GM21737 (cell line): ENCODE measurements at regions not wholly inside any gene's neighbourhood (a gene's known extent, or its start where the extent isn't known, plus 50 kb on each side); places are given as distances from the start of the nearest gene placed in this dataset.

Source experiments
- ATAC-seq: cut with Tn5 transposase; IDR thresholded peaks from one replicate; pipeline ENCODE4 v1.9.1; 2021; ENCODE audit warnings: mild to moderate bottlenecking, moderate library complexity; ENCODE audit not compliant: unreplicated experiment

DNA sequence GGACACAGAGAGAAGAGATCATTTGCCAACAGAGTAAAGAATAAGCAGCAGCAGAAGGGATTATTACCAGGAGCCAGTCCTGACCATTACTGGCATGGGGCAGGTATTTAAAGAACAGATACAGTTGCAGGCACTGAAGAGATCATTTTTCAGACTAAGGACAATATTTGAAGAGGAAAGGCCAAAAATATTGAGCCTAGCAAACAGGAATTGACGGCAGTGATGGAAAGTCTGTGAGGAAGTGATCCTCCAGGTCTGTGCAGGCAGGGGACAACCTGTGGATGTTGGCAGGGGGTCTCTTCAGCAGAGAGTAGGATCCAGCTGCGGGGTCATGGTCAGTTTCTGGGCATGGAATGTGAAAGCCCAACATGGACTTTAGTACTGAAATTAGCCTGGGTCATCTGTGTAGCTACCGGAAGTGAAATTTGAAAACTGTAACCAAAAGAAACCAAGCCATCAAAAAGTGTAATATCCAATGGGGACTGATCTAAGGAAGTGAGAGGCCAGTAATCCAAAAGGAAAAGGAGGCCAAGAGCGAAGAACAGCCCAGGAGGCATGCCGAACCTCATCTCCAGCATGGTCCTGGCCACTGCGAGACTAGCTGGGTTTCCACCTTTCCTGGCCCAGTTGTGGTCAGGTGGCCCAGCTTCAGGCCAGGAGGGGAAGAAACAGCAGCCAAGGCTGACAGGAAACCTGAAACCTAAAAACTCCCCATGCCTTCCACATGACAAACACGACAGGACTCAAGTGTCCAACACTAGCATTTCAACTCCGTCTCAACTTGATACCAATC lies 115.1 kb upstream of the TNFAIP3 start:
- no peak for ATAC-seq

- ATAC-seq, result no peak
Measured at GRCh38 chr6:137754366-137754765, 112.7 kb upstream of the TNFAIP3 start.

- no peak for ATAC-seq
Measured at GRCh38 chr6:137754866-137755265, 112.2 kb upstream of the TNFAIP3 start.

GRCh38 chr6:137755284-137755683 lies 111.8 kb upstream of the TNFAIP3 start:
- ATAC-seq, result no peak

DNA sequence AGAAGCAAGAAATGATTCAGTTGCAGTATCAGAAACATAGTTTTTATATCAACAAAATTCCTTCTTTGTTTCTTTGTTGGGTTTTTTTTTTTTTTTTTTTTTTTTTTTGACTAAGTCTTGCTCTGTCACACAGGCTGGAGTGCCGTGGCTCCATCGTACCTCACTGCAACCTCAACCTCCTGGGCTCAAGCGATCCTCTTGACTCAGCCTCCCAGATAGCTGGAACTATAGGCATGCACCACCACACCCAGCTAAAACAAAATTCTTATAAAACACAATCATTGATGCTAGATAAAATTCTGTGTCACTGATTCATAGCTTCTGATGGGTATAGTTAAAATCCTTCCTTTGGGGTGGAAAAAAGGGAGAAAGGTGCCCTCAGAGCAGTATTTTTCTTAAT lies 110.3 kb upstream of the TNFAIP3 start:
- ATAC-seq, result no peak

DNA sequence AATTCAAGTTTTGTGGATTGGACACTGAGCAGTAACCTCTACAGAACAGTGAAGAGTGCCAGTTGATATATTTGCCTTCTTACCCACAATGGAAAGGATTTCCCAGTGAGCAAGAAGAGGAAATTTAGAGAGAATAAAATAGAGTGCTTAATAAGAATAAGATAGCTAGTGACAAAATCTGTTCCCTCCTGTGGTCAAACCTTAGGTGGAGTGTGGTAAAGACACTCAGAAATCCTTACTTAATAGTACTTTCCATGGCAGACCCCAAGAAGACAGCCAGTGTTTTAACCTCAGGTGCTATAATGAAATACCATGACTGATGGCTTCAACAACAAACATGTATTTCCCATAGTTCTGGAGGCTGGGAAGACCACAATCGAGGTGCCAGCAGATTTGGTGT lies 108.4 kb upstream of the TNFAIP3 start:
- no peak for ATAC-seq

DNA sequence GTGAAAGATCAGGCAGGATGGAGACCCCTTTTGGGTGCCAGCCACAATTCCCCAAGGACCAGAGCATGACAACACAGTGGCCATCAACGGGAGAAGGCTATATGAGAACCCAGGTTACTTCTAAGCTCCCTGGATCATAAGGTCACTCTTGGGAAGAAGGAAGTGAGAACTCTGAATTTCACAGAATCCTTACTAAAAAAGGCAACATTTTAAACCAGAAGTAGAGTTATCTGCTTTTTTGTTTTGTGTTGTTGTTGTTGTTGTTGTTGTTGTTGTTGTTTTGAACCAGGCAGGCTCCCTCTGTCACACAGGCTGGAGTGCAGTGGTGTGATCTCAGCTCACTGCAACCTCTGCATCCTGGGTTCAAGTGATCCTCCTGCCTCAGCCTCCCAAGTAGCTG lies 107.4 kb upstream of the TNFAIP3 start:
- no peak for ATAC-seq

- no peak for ATAC-seq
Measured at GRCh38 chr6:137761072-137761471, 106.0 kb upstream of the TNFAIP3 start.

DNA sequence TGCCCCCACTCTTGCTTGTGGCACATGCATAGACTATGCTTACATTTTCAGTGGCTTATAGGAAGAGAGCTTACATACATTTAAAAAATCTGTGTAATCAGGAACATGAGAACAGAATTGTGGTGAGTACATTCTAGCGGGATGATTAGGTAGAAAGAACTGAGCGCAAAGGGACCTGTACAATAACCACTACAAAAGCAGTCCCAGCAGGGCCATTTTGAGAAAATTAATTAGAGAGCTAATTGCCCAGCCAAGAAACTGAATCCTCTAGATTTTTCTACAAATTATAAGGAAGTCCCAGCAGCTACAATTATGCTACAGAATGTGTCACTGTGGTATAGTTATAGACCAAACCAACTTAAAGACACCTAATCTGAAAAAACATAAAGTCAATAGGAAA lies 105.6 kb upstream of the TNFAIP3 start:
- no peak for ATAC-seq

DNA sequence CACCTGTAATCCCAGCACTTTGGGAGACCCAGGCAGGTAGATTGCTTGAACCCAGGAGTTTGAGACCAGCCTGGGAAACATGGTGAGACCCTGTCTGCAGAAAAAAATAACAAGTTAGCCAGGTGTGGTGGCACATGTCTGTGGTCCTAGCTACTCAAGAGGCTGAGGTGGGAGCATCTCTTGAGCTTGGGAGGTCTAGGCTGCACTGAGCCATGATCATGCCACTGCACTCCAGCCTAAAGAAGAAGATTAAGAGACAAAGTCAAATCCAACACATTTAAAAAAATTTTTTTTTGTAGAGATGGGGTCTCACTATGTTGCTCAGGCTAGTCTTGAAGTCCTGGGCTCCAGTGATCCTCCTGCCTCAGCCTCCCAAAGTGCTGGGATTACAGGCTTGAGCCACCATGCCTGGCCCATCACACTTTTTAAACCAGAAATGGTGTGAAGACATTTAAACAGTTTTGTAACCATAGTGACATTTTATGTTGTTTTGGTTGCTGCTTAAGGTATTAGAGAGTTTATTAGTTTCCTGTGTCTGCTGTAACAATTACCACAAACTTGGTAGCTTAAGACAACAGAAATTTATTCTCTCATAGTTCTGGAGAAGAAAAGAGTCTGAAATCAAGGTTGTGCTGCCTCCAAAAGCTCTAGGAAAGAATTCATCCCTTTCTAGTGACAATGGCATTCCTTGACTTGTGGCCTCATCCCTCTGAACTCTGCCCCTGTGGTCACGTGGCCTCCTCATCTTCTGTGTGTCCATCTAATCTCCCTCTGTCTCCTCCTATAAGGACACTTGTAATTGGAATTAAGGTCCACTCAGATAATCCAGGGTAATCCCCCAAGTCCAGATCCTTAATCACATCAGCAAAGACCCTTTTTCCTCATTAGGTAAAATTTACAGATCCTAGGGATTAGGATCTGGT lies 104.6 kb upstream of the TNFAIP3 start:
- no peak for ATAC-seq

GRCh38 chr6:137763436-137763835 lies 103.6 kb upstream of the TNFAIP3 start:
- no peak for ATAC-seq

GRCh38 chr6:137763886-137764285 lies 103.2 kb upstream of the TNFAIP3 start:
- ATAC-seq, result no peak

- ATAC-seq, result no peak
Measured at GRCh38 chr6:137764464-137764863, 102.6 kb upstream of the TNFAIP3 start.

- no peak for ATAC-seq
Measured at GRCh38 chr6:137765059-137765458, 102.0 kb upstream of the TNFAIP3 start.

DNA sequence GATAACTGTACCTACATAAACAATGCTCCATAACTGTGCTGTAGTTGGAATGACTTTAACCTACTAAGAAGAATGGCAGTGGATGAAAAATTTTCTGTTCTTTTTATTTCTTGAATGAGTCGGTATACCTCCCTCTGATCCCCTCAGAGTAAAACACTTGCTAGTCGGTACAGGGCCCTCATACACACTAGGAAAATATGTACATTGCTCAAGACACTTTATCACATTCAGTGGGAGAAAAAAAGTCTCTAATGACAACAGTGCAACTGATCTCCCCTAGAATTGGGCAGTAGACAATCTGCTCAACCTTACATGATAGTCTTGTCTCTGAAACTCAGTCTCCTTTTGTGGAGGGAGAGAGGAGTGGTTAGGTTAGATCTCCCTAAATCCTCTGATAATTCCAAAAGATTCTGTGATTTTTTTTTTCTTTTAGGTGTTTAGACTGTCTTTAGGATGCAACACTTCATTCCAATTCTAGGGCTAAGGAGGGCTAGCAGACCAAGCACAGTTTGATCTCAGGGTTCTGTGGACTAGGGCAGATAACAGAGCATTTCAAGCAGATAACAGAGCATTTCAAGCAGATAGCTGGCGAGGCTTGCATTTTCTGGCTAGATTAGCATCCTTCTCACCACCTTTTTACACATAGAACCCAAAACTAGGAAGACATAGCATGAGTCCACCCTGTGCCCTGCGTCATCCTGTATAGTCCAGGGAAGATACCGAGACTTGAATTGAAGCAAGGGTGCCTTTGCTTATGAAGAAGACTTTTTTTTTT lies 100.3 kb upstream of the TNFAIP3 start:
- no peak for ATAC-seq

- no peak for ATAC-seq
Measured at GRCh38 chr6:137767465-137767864, 99.6 kb upstream of the TNFAIP3 start.

DNA sequence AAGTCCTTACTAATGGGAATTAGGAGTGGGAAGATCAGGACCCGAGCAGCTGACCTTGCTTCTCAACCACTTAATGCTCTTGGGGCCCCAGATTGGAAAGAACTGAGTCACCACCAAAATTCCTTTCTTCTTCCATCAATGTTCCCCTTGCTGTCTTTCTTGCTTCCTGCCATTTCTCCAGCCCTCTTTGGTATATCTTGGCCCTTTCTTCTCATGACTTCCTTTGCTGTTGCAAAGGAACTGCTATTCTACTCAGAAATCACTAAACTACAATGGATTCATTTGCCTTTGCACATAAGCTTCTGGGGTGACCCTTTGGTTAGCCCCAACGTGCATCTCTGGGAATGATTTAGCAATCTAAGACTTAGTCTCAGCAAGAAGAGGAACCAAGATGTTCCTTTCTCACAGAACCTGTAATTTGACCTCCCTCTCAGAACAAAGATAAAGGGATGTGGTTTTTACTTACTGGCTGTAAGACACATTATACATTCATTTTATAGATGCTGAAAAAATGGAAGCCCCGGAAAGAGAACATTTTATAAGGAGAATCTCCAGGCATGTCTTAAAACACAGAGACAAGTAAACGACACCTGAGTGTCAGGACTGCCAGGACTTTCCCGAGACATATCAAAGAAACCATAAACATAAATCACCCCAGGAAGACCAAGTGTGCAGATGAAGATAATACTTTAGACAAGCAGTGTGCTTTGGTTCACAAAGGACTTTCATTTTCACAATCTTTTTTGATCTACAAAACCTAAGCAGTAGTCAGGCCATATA lies 99.0 kb upstream of the TNFAIP3 start:
- peak; percentile 71 for ATAC-seq

DNA sequence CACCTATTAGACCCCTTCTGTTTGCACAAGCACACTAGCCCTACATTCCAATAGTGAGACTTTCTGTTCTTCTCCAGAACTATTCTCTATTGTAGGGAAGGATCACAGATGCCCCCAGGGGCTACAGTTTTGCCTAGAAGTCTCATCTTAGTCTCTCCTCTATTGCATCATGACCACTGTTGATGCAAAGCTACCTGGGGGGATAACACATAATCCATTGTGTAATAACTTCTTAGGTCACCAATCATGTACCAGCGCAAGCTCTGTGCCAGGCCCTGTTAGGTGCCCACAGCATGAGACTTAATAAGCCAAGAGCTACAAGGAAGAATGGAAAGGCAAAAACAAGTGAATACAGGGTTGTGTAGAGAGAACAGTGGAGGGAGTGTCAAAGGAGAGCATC lies 98.1 kb upstream of the TNFAIP3 start:
- no peak for ATAC-seq

DNA sequence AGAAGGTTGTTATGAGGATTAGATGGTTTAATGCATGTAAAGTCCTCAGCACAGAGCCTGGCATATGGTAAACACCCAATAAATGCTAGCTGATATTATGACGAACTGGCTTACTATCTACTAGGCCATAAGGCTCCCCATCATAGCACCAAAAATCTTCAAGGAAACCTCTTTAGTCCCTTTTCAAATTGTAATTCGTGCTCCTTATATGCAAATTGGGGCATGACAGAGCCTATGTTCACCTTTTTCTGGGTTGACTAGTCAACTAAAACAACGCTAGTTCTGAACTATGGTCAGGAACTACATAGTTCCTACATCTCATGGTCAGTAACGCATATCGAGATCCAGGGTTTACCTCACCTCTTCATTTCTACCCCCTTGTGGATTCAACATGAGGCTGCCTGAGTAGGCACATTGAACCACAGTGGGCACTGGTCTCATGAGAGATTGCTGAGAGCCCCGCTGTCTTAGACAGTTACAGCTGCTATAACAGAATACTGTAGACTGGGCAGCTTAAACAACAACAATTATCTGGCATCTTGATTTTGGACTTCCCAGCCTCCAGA lies 97.2 kb upstream of the TNFAIP3 start:
- ATAC-seq, result no peak

DNA sequence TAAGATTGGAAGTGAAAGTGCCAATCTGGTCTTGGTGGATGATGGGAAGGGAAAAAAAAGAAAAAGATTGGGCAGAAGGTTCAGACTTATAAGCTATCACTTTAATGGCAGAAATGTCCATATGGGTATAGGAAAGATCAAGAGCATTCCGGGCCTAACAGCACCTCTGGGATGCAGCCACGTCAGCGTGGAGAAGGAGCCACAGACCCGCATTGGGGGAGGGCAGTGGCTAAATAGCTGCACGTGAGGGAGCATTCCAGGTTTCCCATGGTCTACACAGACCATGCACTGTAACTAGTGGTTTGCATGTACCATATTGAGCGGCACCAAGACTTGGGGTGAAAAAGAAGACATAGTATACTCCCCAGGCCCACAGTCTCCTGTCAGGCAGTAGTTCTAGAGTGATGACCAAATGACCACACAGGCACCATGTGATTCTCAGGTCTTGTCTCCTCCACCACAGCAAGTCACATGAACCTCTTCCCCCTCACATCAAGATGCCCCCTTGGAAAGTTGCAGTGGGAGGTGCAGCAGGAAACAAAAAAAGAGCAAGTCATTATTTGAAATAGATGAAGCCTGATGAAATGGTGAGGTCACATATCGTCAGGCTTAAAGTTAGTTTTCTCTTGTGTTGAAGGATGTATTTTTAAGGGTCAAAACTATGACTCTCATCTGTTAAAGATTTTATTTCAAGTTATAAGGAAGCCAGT lies 94.4 kb upstream of the TNFAIP3 start:
- ATAC-seq, result no peak
